WERI-Rb-1 (cell line): ENCODE measurements at regions not wholly inside any gene's neighbourhood (a gene's known extent, or its start where the extent isn't known, plus 50 kb on each side); places are given as distances from the start of the nearest gene placed in this dataset.
"Not testable (repeated sequence)": the region's sequence is repeated elsewhere in the genome, so short reads cannot be mapped to it uniquely, and the experiment has no call there.

ENCODE experiments used
- DNase-seq: peaks from one replicate; pipeline ENCODE4 v3.0.0-alpha.2; 2020
- H3K27ac ChIP-seq: fragments of 250-450 bp; sonication (Bioruptor Pico); 2 replicates; pipeline ENCODE4 v1.5.1; 2020; ENCODE audit warnings: mild to moderate bottlenecking, moderate library complexity
- H3K27me3 ChIP-seq: fragments of 250-450 bp; sonication (Bioruptor Pico); 2 replicates; pipeline ENCODE4 v1.5.1; 2021; ENCODE audit warnings: mild to moderate bottlenecking, low read depth, moderate library complexity; ENCODE audit not compliant: insufficient read depth, severe bottlenecking
- H3K36me3 ChIP-seq: fragments of 250-450 bp; sonication (Bioruptor Pico); 2 replicates; pipeline ENCODE4 v1.5.1; 2020; ENCODE audit warnings: mild to moderate bottlenecking, moderate library complexity
- H3K4me3 ChIP-seq: 2 replicates; pipeline ENCODE4 v1.5.1; 2011; ENCODE audit warnings: low read depth, mild to moderate bottlenecking, control low read depth, low read length
- H3K9me3 ChIP-seq: fragments of 250-450 bp; sonication (Bioruptor Pico); 2 replicates; pipeline ENCODE4 v1.5.1; 2021; ENCODE audit warnings: mild to moderate bottlenecking, moderate library complexity; ENCODE audit not compliant: severe bottlenecking
- TF ChIP-seq, protein P1 (sequence below): IDR thresholded peaks from 2 replicates; pipeline ENCODE4 v1.5.1; 2011; ENCODE audit warnings: low read depth, mild to moderate bottlenecking, control low read depth, inconsistent platforms, low read length

GRCh38 chr10:131579251-131580071, 267.9 kb upstream of the TCERG1L start:
- TF ChIP-seq, protein P1, sequence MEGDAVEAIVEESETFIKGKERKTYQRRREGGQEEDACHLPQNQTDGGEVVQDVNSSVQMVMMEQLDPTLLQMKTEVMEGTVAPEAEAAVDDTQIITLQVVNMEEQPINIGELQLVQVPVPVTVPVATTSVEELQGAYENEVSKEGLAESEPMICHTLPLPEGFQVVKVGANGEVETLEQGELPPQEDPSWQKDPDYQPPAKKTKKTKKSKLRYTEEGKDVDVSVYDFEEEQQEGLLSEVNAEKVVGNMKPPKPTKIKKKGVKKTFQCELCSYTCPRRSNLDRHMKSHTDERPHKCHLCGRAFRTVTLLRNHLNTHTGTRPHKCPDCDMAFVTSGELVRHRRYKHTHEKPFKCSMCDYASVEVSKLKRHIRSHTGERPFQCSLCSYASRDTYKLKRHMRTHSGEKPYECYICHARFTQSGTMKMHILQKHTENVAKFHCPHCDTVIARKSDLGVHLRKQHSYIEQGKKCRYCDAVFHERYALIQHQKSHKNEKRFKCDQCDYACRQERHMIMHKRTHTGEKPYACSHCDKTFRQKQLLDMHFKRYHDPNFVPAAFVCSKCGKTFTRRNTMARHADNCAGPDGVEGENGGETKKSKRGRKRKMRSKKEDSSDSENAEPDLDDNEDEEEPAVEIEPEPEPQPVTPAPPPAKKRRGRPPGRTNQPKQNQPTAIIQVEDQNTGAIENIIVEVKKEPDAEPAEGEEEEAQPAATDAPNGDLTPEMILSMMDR: no peak
- Histone ChIP-seq H3K27ac (no peak overlapping the region), H3K4me3 (no peak overlapping the region), H3K9me3 (no peaks in the 10 kb centered on the region), H3K27me3 (no peaks in the 10 kb centered on the region), H3K36me3 (no peaks in the 10 kb centered on the region)
- no peak for DNase-seq

DNA sequence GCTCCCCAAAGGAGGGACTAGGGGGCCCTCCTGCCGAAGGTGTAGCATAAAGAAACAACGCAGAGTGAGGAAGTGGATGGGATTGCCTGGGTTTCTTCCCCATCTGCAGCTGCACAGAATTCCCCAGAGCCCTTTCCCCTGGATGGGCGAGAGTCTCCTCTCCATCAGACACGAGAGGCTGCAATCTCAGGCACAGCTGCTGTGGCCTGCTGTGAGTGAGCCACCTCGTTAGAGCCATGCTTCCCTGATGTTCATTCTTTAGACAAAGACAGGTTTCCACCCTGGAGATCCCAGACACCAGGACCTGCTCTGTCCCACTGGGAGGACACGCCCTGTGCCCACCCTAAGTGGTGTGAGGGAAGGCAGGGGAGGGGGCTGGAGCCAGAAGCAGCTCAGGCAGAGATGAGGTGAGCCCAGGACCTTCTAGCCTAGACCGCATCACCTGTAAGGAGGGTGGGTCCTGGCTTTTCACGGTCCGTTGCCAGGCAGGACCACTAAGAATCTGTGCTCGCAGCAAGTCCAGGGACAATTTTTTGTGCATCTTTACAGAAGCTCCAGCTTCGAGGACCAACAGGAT, 268.6 kb upstream of the TCERG1L start:
- Histone ChIP-seq H3K9me3 (no peaks in the 10 kb centered on the region), H3K36me3 (no peaks in the 10 kb centered on the region), H3K27ac (no peak overlapping the region), H3K4me3 (no peak overlapping the region), H3K27me3 (no peaks in the 10 kb centered on the region)
- DNase-seq: no peak
- TF ChIP-seq, protein P1: no peak

DNA sequence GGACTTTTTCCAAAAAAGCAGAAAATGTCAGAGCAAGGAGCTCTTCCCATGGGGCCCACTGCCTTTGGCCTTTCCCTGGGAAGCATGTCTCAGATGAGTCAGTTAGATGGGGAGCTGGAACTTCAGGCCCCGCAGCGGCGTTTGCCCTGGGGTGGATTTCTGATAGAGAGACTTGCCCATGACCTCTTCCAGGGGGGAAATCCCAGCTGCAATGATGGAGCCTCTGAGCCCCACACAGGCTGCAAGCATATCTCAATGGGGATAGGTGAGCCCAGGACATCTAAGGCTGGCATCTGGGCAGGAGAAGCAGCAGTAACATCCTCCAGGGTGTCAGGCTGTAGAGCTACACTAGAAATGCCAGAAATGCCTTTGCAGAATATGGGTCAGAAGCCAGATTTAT, 269.2 kb upstream of the TCERG1L start:
- Histone ChIP-seq H3K4me3 (no peak overlapping the region), H3K27me3 (no peaks in the 10 kb centered on the region), H3K9me3 (no peaks in the 10 kb centered on the region), H3K36me3 (no peaks in the 10 kb centered on the region), H3K27ac (no peak overlapping the region)
- DNase-seq: no peak
- TF ChIP-seq, protein P1: no peak

GRCh38 chr10:131581547-131581946, 270.0 kb upstream of the TCERG1L start:
- not testable (repeated sequence) for H3K27me3 ChIP-seq, H3K4me3 ChIP-seq, H3K36me3 ChIP-seq, DNase-seq, H3K27ac ChIP-seq, H3K9me3 ChIP-seq

GRCh38 chr10:131584287-131584686, 272.8 kb upstream of the TCERG1L start:
- Histone ChIP-seq H3K36me3 (no peaks in the 10 kb centered on the region), H3K27me3 (no peaks in the 10 kb centered on the region), H3K27ac (no peak overlapping the region), H3K4me3 (no peak overlapping the region), H3K9me3 (no peaks in the 10 kb centered on the region)
- DNase-seq: no peak
- TF ChIP-seq, protein P1: no peak

DNA sequence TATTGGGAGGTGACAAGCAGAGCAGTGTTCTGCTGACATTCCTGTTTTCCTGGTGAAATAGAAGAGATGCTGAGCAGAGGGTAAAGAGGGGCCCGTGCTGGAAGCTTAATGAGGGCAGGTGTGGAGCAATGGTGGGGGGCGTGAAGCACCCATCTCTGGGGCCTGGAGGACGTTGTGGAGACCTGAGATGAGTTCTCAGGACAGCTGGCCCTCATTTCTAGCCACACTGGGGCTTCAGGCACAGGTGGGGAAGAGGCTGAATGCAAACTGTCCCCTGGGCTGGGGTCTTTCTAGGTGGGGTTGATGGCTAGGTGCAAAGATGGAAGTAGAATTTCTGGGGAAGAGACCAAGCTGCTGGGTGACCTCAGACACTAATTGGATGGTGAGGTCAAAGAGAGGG, 274.2 kb upstream of the TCERG1L start:
- no peak for DNase-seq
- TF ChIP-seq, protein P1: no peak
- no peaks in the 10 kb centered on the region for H3K36me3 ChIP-seq
- H3K4me3 ChIP-seq: no peak overlapping the region
- no peak overlapping the region for H3K27ac ChIP-seq
- H3K9me3 ChIP-seq: no peaks in the 10 kb centered on the region
- no peaks in the 10 kb centered on the region for H3K27me3 ChIP-seq
